Upper lobe of left lung (tissue), 6 donors: ENCODE measurements at regions not wholly inside any gene's neighbourhood (a gene's known extent, or its start where the extent isn't known, plus 50 kb on each side); places are given as distances from the start of the nearest gene placed in this dataset.
A peak's percentile ranks its signal among the peaks of the same experiment; 100 is the strongest.

Experiments
- ATAC-seq, 2 donors: fragments of 200-7000 bp; cut with Tn5 transposase; one replicate each; pipeline ENCODE4 v1.9.1; 2022; ENCODE audit warnings: mild to moderate bottlenecking in 2 of 2, moderate library complexity in 2 of 2; ENCODE audit not compliant: low FRiP score in 2 of 2
- DNase-seq, 2 donors: peaks; one replicate each; pipeline ENCODE4 v3.0.0-alpha.2; 2019 to 2020
- H3K27ac ChIP-seq, 4 donors: fragments of 200-600 bp; sonication (generic); one replicate each; pipeline ENCODE4 v1.5.1; 2016 to 2019
- H3K27me3 ChIP-seq, 4 donors: fragments of 200-600 bp; sonication (generic); one replicate each; pipeline ENCODE4 v1.5.1; 2017 to 2019
- H3K36me3 ChIP-seq, 4 donors: fragments of 200-600 bp; sonication (generic); one replicate each; pipeline ENCODE4 v1.5.1; 2016 to 2019
- H3K4me1 ChIP-seq, 4 donors: fragments of 200-600 bp; sonication (generic); one replicate each; pipeline ENCODE4 v1.5.1; 2018 to 2019
- H3K4me3 ChIP-seq, 4 donors: fragments of 200-600 bp; sonication (generic); one replicate each; pipeline ENCODE4 v1.5.1; 2017 to 2019; ENCODE audit warnings: mild to moderate bottlenecking in 2 of 4, moderate library complexity in 1 of 4
- H3K9me3 ChIP-seq, 4 donors: fragments of 200-600 bp; sonication (generic); one replicate each; pipeline ENCODE4 v1.5.1; 2018 to 2019
- CTCF ChIP-seq, 6 experiments: fragments of 450-650 bp in 4 of 6; fragments of 200-600 bp in 2 of 6; sonication (generic) in 2 of 6; IDR thresholded peaks; one replicate each; pipeline ENCODE4 v1.5.1; 2016 to 2019; ENCODE audit warnings: antibody characterized with exemption in 6 of 6
- EP300 ChIP-seq, 4 donors: sonication (generic); formaldehyde crosslinking; IDR thresholded peaks; one replicate each; pipeline ENCODE4 v1.5.1; 2017; ENCODE audit warnings: antibody characterized with exemption in 4 of 4, control low read depth in 2 of 4
- POLR2A ChIP-seq, 4 donors: fragments of 450-650 bp; IDR thresholded peaks; one replicate each; pipeline ENCODE4 v1.5.1; 2016 to 2017; ENCODE audit warnings: antibody characterized with exemption in 4 of 4, mild to moderate bottlenecking in 2 of 4
- POLR2AphosphoS5 ChIP-seq, 2 donors: sonication (generic); formaldehyde crosslinking; IDR thresholded peaks; one replicate each; pipeline ENCODE4 v1.5.1; 2017; ENCODE audit warnings: antibody characterized with exemption in 2 of 2
- WGBS, 2 donors: methylation state at CpG; one replicate each; pipeline ENCODE4 v1.1.5; 2017 to 2018; 5-methylcytosine and 5-hydroxymethylcytosine counted together
- donor health status: DM: no; HTN: no; CAD: no; lungs with moderate emphysema.
- donor health status: DM: no; HTN: yes; CAD: no; lungs with severe emphysema.

- DNase-seq (no peak), ATAC-seq (no peak)
- H3K27ac ChIP-seq: no peak overlapping the region
- no peaks in the 10 kb centered on the region for H3K27me3 ChIP-seq
- H3K4me3 ChIP-seq: no peak overlapping the region
- no peak for TF ChIP-seq POLR2A (IDR thresholded peaks at IDR 0.05)
- no peak for TF ChIP-seq POLR2AphosphoS5 (IDR thresholded peaks at IDR 0.05)
- no peak for TF ChIP-seq EP300 (IDR thresholded peaks at IDR 0.05)
- TF ChIP-seq CTCF (IDR thresholded peaks at IDR 0.05): peak in 2 of 6 experiments; percentile 11 to 17
- no peaks in the 10 kb centered on the region for H3K36me3 ChIP-seq
- H3K4me1 ChIP-seq: no peaks in the 10 kb centered on the region
- peaks cover 0 to 9% (median 3%) of the 10 kb centered on the region in 4 donors for H3K9me3 ChIP-seq
- 57 to 72% methylated on average over 1 of the region's 1 CpG for WGBS, 2 donors
These were observed 619.8 kb downstream of the HINT1 start for GRCh38 chr5:130545291-130545690.

- Histone ChIP-seq H3K27me3 (no peaks in the 10 kb centered on the region), H3K9me3 (peaks cover 0 to 9% (median 3%) of the 10 kb centered on the region in 4 donors), H3K4me1 (no peaks in the 10 kb centered on the region), H3K4me3 (no peak overlapping the region), H3K36me3 (no peaks in the 10 kb centered on the region), H3K27ac (no peak overlapping the region)
- ATAC-seq (no peak), DNase-seq (no peak)
- WGBS, 2 donors: 23 to 42% methylated on average over 3 of the region's 3 CpGs
- TF ChIP-seq CTCF (IDR thresholded peaks at IDR 0.05): no peak
- no peak for TF ChIP-seq EP300 (IDR thresholded peaks at IDR 0.05)
- TF ChIP-seq POLR2AphosphoS5 (IDR thresholded peaks at IDR 0.05): no peak
- TF ChIP-seq POLR2A (IDR thresholded peaks at IDR 0.05): no peak
These were observed 623.3 kb downstream of the HINT1 start for GRCh38 chr5:130541617-130542221.

- no peak for ATAC-seq
- WGBS, 2 donors: 76 to 85% methylated on average over 1 of the region's 1 CpG
- no peak overlapping the region for H3K4me3 ChIP-seq
- no peak for TF ChIP-seq POLR2A (IDR thresholded peaks at IDR 0.05)
- TF ChIP-seq POLR2AphosphoS5 (IDR thresholded peaks at IDR 0.05): no peak
- no peak for TF ChIP-seq CTCF (IDR thresholded peaks at IDR 0.05)
- H3K9me3 ChIP-seq: no peaks in the 10 kb centered on the region
- H3K27me3 ChIP-seq: no peaks in the 10 kb centered on the region
- DNase-seq: no peak
- H3K27ac ChIP-seq: no peak overlapping the region
- no peaks in the 10 kb centered on the region for H3K4me1 ChIP-seq
- no peaks in the 10 kb centered on the region for H3K36me3 ChIP-seq
These were observed 628.4 kb downstream of the HINT1 start for GRCh38 chr5:130536691-130537090.

- DNase-seq (no peak), ATAC-seq (no peak)
- Histone ChIP-seq H3K27me3 (no peaks in the 10 kb centered on the region), H3K4me3 (no peak overlapping the region), H3K9me3 (no peaks in the 10 kb centered on the region), H3K4me1 (peaks cover 0 to 3% (median 0%) of the 10 kb centered on the region in 4 donors), H3K36me3 (no peaks in the 10 kb centered on the region), H3K27ac (no peak overlapping the region)
- TF ChIP-seq POLR2AphosphoS5 (IDR thresholded peaks at IDR 0.05) (no peak), CTCF (IDR thresholded peaks at IDR 0.05) (no peak), POLR2A (IDR thresholded peaks at IDR 0.05) (no peak), EP300 (IDR thresholded peaks at IDR 0.05) (no peak)
These were observed 628.5 kb downstream of the CHSY3 start for GRCh38 chr5:130532786-130533185.
